GM10248 (cell line): ENCODE measurements at regions not wholly inside any gene's neighbourhood (a gene's known extent, or its start where the extent isn't known, plus 50 kb on each side); places are given as distances from the start of the nearest gene placed in this dataset.

ENCODE experiments used
- CTCF ChIA-PET: fragments of 300-600 bp; sonication (Branson Sonifier 250); formaldehyde crosslinking; extraction: SDS; loops from one replicate; lab custom pipeline; 2021; ENCODE audit warnings: antibody characterized with exemption; lab: Yijun Ruan, JAX
- POLR2A ChIA-PET: fragments of 350-650 bp; sonication (Branson Sonifier 250); formaldehyde crosslinking; extraction: SDS; loops from one replicate; lab custom pipeline; 2020; ENCODE audit warnings: antibody characterized with exemption; lab: Yijun Ruan, JAX
- DNase-seq: peaks from one replicate; pipeline ENCODE4 v3.0.0; 2012; ENCODE audit errors: extremely low spot score
- TF ChIP-seq, protein P1 (sequence below): IDR thresholded peaks from 2 replicates; pipeline ENCODE4 v1.5.1; 2012; ENCODE audit warnings: mild to moderate bottlenecking, low read depth; ENCODE audit errors: extremely low read depth, missing control alignments, control extremely low read depth

DNA sequence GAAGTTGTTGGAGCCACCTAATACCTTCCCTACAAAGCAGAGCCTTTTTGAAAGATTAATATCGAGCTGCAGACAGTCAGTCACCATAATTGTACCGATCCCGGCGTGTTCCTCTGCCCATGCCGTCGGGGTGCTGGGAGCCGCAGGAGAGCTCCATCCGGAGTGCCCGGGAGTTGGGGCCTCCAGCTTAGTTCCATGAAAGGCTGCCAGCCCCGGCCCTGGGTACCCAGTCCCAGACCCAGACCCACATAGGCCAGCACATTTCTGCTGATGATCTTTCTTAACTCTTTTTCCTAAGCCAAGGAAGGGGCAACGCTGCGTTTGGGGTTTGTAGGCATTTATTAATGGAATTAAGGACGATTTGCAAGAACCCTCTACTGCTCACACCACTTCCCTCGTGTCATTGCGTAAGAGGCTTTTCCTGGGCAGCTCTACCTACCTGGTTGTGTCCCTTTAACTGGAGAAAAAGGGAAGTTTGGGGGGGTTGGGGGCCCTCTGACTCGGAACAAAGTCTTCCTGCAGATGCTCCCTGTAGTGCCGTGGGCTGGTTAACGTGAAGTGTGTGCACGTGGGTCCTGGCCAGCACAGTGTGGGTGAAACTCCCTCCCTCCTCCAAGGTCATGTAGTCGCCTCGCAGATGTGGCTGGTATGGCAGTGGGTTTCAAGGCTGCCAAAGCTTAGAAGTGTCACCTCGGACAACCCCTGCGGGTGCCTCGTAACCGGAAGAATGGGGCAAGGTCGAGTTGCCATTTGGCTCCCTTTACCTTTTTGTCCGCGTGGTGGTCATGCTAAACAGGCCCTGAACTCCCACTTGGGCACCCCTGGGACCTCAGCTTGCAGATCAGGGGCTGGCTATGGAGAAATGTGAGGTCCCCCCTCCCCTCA, 54.3 kb upstream of the APCDD1L start:
- POLR2A ChIA-PET, result no interaction called here
- TF ChIP-seq, protein P1, sequence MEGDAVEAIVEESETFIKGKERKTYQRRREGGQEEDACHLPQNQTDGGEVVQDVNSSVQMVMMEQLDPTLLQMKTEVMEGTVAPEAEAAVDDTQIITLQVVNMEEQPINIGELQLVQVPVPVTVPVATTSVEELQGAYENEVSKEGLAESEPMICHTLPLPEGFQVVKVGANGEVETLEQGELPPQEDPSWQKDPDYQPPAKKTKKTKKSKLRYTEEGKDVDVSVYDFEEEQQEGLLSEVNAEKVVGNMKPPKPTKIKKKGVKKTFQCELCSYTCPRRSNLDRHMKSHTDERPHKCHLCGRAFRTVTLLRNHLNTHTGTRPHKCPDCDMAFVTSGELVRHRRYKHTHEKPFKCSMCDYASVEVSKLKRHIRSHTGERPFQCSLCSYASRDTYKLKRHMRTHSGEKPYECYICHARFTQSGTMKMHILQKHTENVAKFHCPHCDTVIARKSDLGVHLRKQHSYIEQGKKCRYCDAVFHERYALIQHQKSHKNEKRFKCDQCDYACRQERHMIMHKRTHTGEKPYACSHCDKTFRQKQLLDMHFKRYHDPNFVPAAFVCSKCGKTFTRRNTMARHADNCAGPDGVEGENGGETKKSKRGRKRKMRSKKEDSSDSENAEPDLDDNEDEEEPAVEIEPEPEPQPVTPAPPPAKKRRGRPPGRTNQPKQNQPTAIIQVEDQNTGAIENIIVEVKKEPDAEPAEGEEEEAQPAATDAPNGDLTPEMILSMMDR, result no peak
- CTCF ChIA-PET, result no interaction called here
- DNase-seq, result no peak

- ChIA-PET POLR2A (no interaction called here), CTCF (no interaction called here)
- no peak for DNase-seq
- TF ChIP-seq, protein P1, result no peak
Measured at GRCh38 chr20:58568483-58569240, 53.5 kb upstream of the APCDD1L start.

- CTCF ChIA-PET, result no interaction called here
Measured at GRCh38 chr20:58568126-58568482, 52.9 kb upstream of the APCDD1L start.

GRCh38 chr20:58567437-58567836, 52.2 kb upstream of the APCDD1L start:
- ChIA-PET POLR2A (no interaction called here), CTCF (interaction anchor here (1.4 kb wide), 1 partner anchor 19 kb away, joined by 4 read pairs; no protein-coding TSS in a partner anchor)

More at GRCh38 chr20:58568126-58568482, 52.9 kb upstream of the APCDD1L start:
- TF ChIP-seq, protein P1, result no peak
- no peak for DNase-seq
- POLR2A ChIA-PET, result no interaction called here

DNA sequence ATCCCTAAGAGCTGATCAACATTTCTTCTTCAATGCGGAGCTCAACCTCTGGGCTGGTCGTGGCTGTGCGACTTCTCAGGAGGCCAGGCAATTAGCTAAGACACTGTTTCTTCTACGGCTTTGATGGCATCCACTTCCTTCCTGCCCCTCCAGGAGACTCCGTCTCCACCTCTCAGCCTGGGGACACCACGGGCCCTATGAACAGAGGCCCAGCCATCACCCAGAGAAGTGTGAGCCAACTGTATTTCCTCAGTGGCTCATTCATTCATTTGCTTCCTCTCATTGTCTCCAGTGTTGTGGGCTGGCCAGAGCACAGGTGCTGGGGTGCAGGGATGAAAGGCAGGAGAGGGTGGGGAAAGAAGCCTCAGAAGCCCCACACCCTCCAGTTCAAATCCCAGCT, 51.8 kb upstream of the APCDD1L start:
- DNase-seq, result no peak
- ChIA-PET POLR2A (no interaction called here), CTCF (interaction anchor here (1.4 kb wide), 1 partner anchor 18 kb away, joined by 4 read pairs; no protein-coding TSS in a partner anchor)
- TF ChIP-seq, protein P1, result no peak

More at GRCh38 chr20:58567437-58567836, 52.2 kb upstream of the APCDD1L start:
- DNase-seq, result no peak
- TF ChIP-seq, protein P1, result no peak

- POLR2A ChIA-PET, result no interaction called here
- TF ChIP-seq, protein P1, result no peak
- no peak for DNase-seq
- CTCF ChIA-PET, result interaction anchor here (2.9 kb wide), 1 partner anchor 9 kb away, joined by 14 read pairs; no protein-coding TSS in a partner anchor
Measured at GRCh38 chr20:58565461-58566175, 50.4 kb upstream of the APCDD1L start.
